Esophagus squamous epithelium (tissue), 4 donors: ENCODE measurements at regions not wholly inside any gene's neighbourhood (a gene's known extent, or its start where the extent isn't known, plus 50 kb on each side); places are given as distances from the start of the nearest gene placed in this dataset.

ENCODE experiments used
- POLR2A ChIP-seq, 4 donors: fragments of 450-650 bp; IDR thresholded peaks; one replicate each; pipeline ENCODE4 v1.6.1; 2017; ENCODE audit warnings: antibody characterized with exemption in 4 of 4, mild to moderate bottlenecking in 4 of 4, moderate library complexity in 3 of 4
- TF ChIP-seq, protein P1 (sequence below), 6 experiments: fragments of 450-650 bp in 4 of 6; fragments of 200-600 bp in 2 of 6; sonication (generic) in 2 of 6; IDR thresholded peaks; one replicate each; pipeline ENCODE4 v1.5.1; 2016 to 2019; ENCODE audit warnings: antibody characterized with exemption in 6 of 6, mild to moderate bottlenecking in 4 of 6, moderate library complexity in 4 of 6

DNA sequence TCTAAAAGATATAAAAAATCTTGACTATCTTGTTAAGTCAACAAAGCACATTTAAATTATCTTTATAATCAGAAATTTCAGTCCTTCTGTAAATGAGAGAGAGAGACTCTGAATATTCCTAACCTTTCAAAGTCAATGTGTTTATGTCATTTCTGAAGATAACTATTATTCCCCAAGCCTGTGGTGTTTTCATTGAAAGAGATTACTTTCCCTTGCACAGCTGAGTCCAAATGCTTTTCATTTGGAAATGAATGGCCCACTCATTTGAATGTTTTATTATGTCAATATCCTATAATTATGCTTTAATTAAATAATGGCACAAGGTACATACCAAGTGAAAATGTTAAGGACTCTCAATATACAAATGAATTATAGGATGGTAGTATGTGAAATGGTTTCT is 680.0 kb upstream of the DPPA4 start:
- no peak for TF ChIP-seq POLR2A (IDR thresholded peaks at IDR 0.05)
- TF ChIP-seq, protein P1, sequence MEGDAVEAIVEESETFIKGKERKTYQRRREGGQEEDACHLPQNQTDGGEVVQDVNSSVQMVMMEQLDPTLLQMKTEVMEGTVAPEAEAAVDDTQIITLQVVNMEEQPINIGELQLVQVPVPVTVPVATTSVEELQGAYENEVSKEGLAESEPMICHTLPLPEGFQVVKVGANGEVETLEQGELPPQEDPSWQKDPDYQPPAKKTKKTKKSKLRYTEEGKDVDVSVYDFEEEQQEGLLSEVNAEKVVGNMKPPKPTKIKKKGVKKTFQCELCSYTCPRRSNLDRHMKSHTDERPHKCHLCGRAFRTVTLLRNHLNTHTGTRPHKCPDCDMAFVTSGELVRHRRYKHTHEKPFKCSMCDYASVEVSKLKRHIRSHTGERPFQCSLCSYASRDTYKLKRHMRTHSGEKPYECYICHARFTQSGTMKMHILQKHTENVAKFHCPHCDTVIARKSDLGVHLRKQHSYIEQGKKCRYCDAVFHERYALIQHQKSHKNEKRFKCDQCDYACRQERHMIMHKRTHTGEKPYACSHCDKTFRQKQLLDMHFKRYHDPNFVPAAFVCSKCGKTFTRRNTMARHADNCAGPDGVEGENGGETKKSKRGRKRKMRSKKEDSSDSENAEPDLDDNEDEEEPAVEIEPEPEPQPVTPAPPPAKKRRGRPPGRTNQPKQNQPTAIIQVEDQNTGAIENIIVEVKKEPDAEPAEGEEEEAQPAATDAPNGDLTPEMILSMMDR (IDR thresholded peaks at IDR 0.05): no peak
